GM19395 (cell line): ENCODE measurements at regions not wholly inside any gene's neighbourhood (a gene's known extent, or its start where the extent isn't known, plus 50 kb on each side); places are given as distances from the start of the nearest gene placed in this dataset.
"Not testable (repeated sequence)": the region's sequence is repeated elsewhere in the genome, so short reads cannot be mapped to it uniquely, and the experiment has no call there.

Source experiments
- ATAC-seq: cut with Tn5 transposase; IDR thresholded peaks from one replicate; pipeline ENCODE4 v1.9.1; 2021; ENCODE audit warnings: mild to moderate bottlenecking, moderate library complexity; ENCODE audit not compliant: unreplicated experiment

DNA sequence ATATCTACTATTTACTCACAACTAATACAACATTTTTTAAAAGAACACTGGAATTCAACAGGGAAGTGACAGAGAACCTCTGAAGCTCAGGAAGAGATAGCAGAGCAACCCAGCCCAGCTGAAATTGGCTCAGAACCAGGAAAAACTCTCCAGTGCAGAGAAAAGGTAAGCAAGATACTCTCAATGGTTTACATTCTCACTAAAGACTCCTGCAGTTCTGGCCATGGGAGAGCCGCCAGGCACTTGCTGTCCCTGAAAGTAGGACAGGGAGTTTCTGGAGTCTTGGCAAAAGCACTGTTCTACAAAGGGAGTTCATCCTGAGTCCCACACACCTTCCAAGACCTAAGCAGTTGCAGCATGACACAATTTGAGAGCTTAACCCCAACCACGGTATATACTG, 330.8 kb downstream of the TRIM36 start:
- no peak for ATAC-seq

DNA sequence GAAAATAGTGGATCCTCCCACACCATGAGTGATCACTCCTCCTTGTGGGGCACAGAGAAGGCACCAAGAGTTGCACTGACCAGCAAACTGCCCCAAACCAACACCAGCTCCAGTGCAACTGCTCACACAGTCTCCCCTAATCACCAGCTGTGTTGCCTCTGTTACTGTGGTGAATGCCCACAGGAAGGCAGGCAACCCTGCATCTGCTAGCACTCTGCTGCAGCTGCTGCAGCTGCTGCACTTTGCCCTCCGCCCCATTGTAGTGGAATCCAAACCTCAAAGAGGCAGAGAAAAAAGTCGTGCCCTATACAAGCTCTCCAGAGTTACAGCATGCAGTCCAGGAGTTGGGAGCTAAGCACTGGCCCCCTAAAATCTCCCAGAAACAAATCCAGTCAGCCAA, 339.6 kb downstream of the TRIM36 start:
- no peak for ATAC-seq

DNA sequence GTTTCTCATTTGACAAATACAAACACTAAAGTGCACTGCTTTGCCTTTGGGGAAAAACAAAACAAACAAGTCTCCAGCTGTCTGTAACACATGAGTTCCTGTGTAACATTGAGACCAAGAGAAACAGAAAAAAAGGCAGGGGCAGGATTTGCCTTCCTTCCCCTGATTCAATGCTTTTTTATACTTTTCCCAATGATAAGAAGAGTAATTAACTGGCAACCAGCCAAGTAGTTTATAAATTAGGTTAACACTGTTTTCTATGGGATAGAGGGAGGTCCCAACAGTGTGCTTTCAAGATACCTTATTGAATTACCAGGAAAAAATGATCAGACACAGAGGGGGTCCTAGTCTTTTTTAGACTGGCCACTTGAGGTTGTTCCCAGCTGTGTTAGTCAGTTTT, 346.8 kb downstream of the TRIM36 start:
- ATAC-seq, result no peak

DNA sequence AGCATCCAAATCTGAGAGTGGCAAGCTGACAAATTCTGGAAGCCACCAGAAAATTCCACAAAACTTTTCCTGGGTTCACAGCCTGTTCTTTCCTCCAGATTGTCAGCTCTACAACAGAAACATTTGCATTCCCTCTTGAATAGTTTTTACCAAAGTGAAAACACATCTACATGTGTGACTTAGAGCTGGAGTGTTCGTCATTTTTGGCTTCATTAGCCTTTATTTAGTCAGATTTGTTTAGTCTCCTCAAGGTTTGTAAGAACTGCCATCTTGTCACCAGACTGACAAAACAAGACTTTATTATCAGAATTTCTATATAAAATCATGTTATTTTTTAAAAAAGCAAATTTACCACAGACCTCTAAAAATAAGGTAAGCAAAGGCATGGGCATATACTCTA, 347.3 kb downstream of the TRIM36 start:
- ATAC-seq, result no peak

- no peak for ATAC-seq
These were observed 379.3 kb downstream of the TRIM36 start for GRCh38 chr5:114790403-114790792.

GRCh38 chr5:114789773-114790402, 379.8 kb downstream of the TRIM36 start:
- ATAC-seq, result no peak

DNA sequence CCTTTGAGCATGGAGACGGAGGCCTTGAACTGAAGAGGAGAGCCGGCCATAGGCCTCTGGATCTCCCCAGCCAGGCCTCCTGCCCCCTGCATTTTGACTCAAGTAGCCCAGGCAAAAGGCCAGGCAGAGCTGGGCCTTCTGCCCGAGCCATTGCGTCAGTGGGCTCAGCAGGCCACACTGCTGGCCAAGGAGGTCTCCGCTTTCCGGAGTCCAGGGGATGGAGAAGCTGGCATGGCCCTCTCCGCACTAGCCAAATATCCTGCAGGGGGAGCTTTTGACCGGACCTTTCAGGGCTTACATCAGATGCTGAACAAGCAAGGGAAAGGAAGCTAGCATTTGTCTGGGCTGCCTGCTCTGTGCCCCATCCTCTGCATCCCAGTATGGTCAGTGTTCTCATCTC, 386.8 kb downstream of the TRIM36 start:
- ATAC-seq, result no peak

- ATAC-seq, result no peak
These were observed 387.5 kb downstream of the TRIM36 start for GRCh38 chr5:114782177-114782576.

DNA sequence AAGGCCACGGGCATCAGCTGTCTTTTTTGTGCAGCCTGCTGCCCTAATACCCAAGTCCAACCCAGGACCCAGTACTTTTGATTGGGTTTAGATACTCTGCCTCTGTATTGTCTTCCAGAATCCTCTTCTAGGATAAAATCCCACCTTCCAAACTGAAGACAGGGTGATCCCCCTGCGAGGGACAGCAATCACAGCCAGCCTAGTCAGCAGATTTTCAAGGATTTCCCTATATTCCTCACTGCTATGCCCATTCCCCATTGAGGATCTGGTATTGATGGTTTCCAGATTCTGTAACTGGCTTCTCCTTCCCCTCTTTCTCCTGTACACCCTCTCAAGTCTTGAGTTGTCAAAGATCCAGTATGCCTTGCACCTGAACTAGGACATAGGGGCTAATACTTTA, 389.4 kb downstream of the TRIM36 start:
- ATAC-seq, result no peak

GRCh38 chr5:114744406-114744805, 382.5 kb downstream of the KCNN2 start:
- ATAC-seq, result no peak

DNA sequence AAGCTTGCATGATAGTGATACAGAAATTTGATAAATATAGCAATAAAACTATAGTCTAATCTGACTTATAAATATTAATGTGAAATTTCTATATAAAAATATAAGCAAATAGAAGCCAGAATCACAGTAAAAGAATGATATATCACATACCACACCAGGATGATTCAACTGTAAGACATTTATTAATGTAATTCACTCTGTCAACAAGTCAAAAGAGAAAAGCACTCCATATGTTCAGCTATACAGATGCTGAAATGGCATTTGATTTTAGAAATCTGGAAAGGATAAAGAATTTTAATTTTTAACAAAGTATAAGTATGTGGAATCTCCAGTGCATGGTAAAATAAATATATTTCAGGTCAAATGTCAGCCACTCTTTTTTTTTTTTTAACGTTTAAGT, 372.4 kb downstream of the KCNN2 start:
- no peak for ATAC-seq

GRCh38 chr5:114729986-114730385, 368.1 kb downstream of the KCNN2 start:
- no peak for ATAC-seq

- ATAC-seq, result no peak
These were observed 365.5 kb downstream of the KCNN2 start for GRCh38 chr5:114727358-114727757.

DNA sequence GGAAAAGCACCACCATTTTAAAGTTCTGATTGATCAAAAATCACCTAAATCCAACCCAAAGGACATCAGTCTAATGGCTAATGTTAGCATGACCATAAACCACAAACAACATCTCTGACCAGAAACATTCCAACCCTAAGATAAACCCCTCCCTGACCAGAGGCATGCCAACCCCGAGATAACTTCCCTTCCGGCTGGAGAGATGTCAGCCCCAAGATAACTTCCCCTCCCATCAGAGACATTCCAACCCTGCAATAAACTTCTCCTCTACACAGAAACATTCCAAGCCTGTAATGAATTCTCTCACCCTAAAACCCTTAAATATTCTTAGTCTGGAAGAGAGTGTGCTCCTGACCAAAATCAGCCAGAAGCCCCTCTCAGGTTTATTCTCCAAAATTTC, 364.3 kb downstream of the KCNN2 start:
- no peak for ATAC-seq

GRCh38 chr5:114719268-114719667, 357.4 kb downstream of the KCNN2 start:
- no peak for ATAC-seq

GRCh38 chr5:114716955-114717354, 355.1 kb downstream of the KCNN2 start:
- ATAC-seq, result no peak

- not testable (repeated sequence) for ATAC-seq
These were observed 342.5 kb downstream of the KCNN2 start for GRCh38 chr5:114704225-114704893.

- ATAC-seq, result no peak
These were observed 340.9 kb downstream of the KCNN2 start for GRCh38 chr5:114702731-114703130.

GRCh38 chr5:114702136-114702535, 340.3 kb downstream of the KCNN2 start:
- no peak for ATAC-seq

GRCh38 chr5:114700823-114701222, 339.0 kb downstream of the KCNN2 start:
- no peak for ATAC-seq

GRCh38 chr5:114695292-114695904, 333.5 kb downstream of the KCNN2 start:
- no peak for ATAC-seq

DNA sequence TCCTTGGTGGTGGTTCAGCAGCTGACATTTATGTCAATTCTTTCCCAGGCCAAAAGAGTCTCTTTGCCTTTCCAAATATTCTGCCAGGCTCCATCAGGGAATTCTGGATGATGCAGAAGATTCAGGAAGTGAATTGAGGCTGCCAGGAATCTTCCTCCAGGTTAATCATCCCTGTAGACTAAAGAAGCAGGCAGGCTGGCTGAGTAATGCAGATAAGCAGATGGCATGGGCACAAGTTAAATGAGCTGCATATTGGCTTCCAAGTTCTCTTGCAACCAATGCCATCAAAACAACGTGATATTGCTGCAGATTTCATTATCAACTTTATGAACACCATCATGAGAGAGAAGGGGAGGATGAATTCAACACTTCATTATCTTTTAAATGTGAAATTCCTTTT, 324.5 kb downstream of the KCNN2 start:
- no peak for ATAC-seq
